MM.1S (cell line): ENCODE measurements at regions not wholly inside any gene's neighbourhood (a gene's known extent, or its start where the extent isn't known, plus 50 kb on each side); places are given as distances from the start of the nearest gene placed in this dataset.

ENCODE experiments used
- DNase-seq: peaks from one replicate; pipeline ENCODE4 v3.0.0-alpha.2; 2015
- H2AFZ ChIP-seq: fragments of 300-600 bp; sonication (generic); 2 replicates; pipeline ENCODE4 v1.6.0; 2016; ENCODE audit warnings: antibody characterized with exemption, low read length
- H3F3A ChIP-seq: fragments of 300-600 bp; sonication (generic); 2 replicates; pipeline ENCODE4 v1.6.1; 2016; ENCODE audit warnings: mild to moderate bottlenecking, antibody characterized with exemption, low read length, moderate library complexity, mixed read lengths; ENCODE audit not compliant: insufficient read depth
- H3K27ac ChIP-seq: fragments of 300-600 bp; sonication (generic); 2 replicates; pipeline ENCODE4 v1.5.1; 2016; ENCODE audit warnings: mild to moderate bottlenecking, low read length
- H3K27me3 ChIP-seq: fragments of 300-600 bp; sonication (generic); replicated peaks from 2 replicates; pipeline ENCODE4 v1.6.0; 2016; ENCODE audit warnings: low read length; ENCODE audit not compliant: insufficient read depth
- H3K36me3 ChIP-seq: fragments of 300-600 bp; sonication (generic); replicated peaks from 2 replicates; pipeline ENCODE4 v1.6.1; 2016; ENCODE audit warnings: mild to moderate bottlenecking, low read length, mixed read lengths; ENCODE audit not compliant: insufficient read depth
- H3K4me1 ChIP-seq: fragments of 300-600 bp; sonication (generic); 2 replicates; pipeline ENCODE4 v1.6.1; 2016; ENCODE audit warnings: low read length, mixed read lengths
- H3K4me2 ChIP-seq: fragments of 300-600 bp; sonication (generic); 2 replicates; pipeline ENCODE4 v1.6.0; 2016; ENCODE audit warnings: low read depth, low read length
- H3K4me3 ChIP-seq: fragments of 300-600 bp; sonication (generic); 2 replicates; pipeline ENCODE4 v1.5.1; 2016; ENCODE audit warnings: low read length, mixed read lengths
- H3K79me2 ChIP-seq: fragments of 300-600 bp; sonication (generic); 2 replicates; pipeline ENCODE4 v1.6.1; 2016; ENCODE audit warnings: mixed run types, low read length, mixed read lengths
- H3K9ac ChIP-seq: fragments of 300-600 bp; sonication (generic); 2 replicates; pipeline ENCODE4 v1.6.1; 2016; ENCODE audit warnings: low read length, mixed read lengths
- H3K9me2 ChIP-seq: fragments of 300-600 bp; sonication (generic); replicated peaks from 2 replicates; pipeline ENCODE4 v1.6.1; 2016; ENCODE audit warnings: mild to moderate bottlenecking, low read length, mixed read lengths; ENCODE audit not compliant: insufficient read depth
- H3K9me3 ChIP-seq: fragments of 300-600 bp; sonication (generic); replicated peaks from 2 replicates; pipeline ENCODE4 v1.6.1; 2016; ENCODE audit warnings: mild to moderate bottlenecking, low read length, mixed read lengths; ENCODE audit not compliant: insufficient read depth
- H4K20me1 ChIP-seq: fragments of 300-600 bp; sonication (generic); 2 replicates; pipeline ENCODE4 v1.6.1; 2016; ENCODE audit warnings: mild to moderate bottlenecking, low read length, moderate library complexity, mixed read lengths; ENCODE audit not compliant: insufficient read depth
- EZH2 ChIP-seq: fragments of 300-600 bp; sonication (generic); optimal IDR thresholded peaks from 2 replicates; pipeline ENCODE3; 2017; ENCODE audit warnings: low read depth, mild to moderate bottlenecking, antibody characterized with exemption, low read length, mixed read lengths
- EZH2phosphoT487 ChIP-seq: fragments of 300-600 bp; sonication (generic); IDR thresholded peaks from 2 replicates; pipeline ENCODE4 v1.6.1; 2018; ENCODE audit warnings: antibody characterized with exemption, low read length
- TF ChIP-seq, protein P1 (sequence below): fragments of 300-600 bp; sonication (generic); IDR thresholded peaks from 2 replicates; pipeline ENCODE4 v1.5.1; 2016; ENCODE audit warnings: antibody characterized with exemption, low read length, mixed read lengths

DNA sequence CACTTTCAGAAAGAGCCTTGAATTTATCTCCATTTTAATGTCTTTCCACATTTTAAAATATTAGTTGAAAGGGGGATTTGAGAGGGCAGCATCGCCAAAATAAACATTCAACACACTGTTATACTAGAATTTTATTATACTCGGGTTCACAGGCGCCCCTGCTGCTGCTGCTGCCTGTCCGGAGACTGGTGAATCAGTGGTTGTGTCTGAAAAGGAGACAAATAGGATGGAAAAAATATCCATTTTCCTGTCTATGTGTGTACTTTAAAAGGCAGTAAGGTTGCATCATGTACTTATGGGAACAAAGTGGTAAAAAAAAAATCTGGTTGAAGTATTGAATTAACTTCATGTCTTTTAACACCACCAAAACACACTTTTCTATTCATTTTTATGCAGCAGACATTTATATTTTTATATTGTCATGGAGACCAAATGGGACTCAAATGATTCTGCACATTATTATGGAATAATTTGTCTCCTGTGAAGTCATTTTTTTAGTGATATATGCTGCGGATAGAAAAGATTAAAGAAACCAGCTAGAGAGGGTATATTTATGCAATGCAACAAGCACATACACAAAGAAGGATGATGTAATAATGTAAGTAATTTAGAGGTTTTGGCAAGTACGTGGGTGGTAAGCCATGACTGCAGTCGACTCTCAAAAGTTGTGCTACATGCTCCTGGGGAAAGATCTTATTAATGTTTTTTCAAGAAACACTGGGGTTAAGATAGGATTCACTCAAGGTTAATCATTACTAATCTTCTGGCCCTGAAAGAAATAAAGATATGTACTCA, 759.0 kb upstream of the SOX9 start:
- no peaks in the 10 kb centered on the region for H3F3A ChIP-seq
- no peak overlapping the region for H3K9ac ChIP-seq
- DNase-seq, result no peak
- H2AFZ ChIP-seq, result no peak overlapping the region
- H3K9me2 ChIP-seq, result no peaks in the 10 kb centered on the region
- H3K79me2 ChIP-seq, result no peaks in the 10 kb centered on the region
- H3K36me3 ChIP-seq, result no peaks in the 10 kb centered on the region
- no peaks in the 10 kb centered on the region for H4K20me1 ChIP-seq
- no peaks in the 10 kb centered on the region for H3K27me3 ChIP-seq
- H3K4me1 ChIP-seq, result no peaks in the 10 kb centered on the region
- no peak overlapping the region for H3K4me3 ChIP-seq
- H3K27ac ChIP-seq, result no peak overlapping the region
- no peak overlapping the region for H3K4me2 ChIP-seq
- H3K9me3 ChIP-seq, result no peaks in the 10 kb centered on the region
- TF ChIP-seq, protein P1, sequence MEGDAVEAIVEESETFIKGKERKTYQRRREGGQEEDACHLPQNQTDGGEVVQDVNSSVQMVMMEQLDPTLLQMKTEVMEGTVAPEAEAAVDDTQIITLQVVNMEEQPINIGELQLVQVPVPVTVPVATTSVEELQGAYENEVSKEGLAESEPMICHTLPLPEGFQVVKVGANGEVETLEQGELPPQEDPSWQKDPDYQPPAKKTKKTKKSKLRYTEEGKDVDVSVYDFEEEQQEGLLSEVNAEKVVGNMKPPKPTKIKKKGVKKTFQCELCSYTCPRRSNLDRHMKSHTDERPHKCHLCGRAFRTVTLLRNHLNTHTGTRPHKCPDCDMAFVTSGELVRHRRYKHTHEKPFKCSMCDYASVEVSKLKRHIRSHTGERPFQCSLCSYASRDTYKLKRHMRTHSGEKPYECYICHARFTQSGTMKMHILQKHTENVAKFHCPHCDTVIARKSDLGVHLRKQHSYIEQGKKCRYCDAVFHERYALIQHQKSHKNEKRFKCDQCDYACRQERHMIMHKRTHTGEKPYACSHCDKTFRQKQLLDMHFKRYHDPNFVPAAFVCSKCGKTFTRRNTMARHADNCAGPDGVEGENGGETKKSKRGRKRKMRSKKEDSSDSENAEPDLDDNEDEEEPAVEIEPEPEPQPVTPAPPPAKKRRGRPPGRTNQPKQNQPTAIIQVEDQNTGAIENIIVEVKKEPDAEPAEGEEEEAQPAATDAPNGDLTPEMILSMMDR, result no peak
- TF ChIP-seq EZH2 (no peak), EZH2phosphoT487 (no peak)

GRCh38 chr17:71363661-71364060, 757.2 kb upstream of the SOX9 start:
- no peak overlapping the region for H2AFZ ChIP-seq
- TF ChIP-seq EZH2phosphoT487, result no peak
- TF ChIP-seq, protein P1, result no peak
- TF ChIP-seq EZH2, result no peak
- no peaks in the 10 kb centered on the region for H3K4me1 ChIP-seq
- H3K27ac ChIP-seq, result no peak overlapping the region
- H3K9me3 ChIP-seq, result no peaks in the 10 kb centered on the region
- no peaks in the 10 kb centered on the region for H3K27me3 ChIP-seq
- H3F3A ChIP-seq, result no peaks in the 10 kb centered on the region
- no peaks in the 10 kb centered on the region for H4K20me1 ChIP-seq
- no peaks in the 10 kb centered on the region for H3K9me2 ChIP-seq
- no peak overlapping the region for H3K4me3 ChIP-seq
- H3K36me3 ChIP-seq, result no peaks in the 10 kb centered on the region
- DNase-seq, result no peak
- no peak overlapping the region for H3K9ac ChIP-seq
- H3K79me2 ChIP-seq, result no peaks in the 10 kb centered on the region
- no peak overlapping the region for H3K4me2 ChIP-seq

DNA sequence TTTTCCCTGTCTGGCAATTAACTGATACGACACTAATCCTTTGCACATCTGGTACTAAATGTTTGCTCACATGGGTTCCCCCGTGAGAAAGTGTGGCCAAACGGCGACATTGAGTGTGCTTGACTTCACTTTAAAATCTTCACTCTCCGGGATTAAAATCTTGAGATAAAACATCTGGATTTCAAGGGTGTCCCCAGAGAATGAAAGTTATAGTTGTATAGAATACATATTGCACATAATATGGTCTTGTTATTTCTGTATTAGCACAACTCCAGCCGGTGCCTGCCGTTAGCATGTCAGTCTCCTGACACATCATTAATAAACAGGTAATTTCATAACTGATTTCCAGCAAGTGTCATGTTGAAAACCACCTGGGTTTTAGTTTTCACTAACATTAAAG, 749.0 kb upstream of the SOX9 start:
- H3K27me3 ChIP-seq, result no peaks in the 10 kb centered on the region
- H3K27ac ChIP-seq, result no peak overlapping the region
- H3K9me2 ChIP-seq, result no peaks in the 10 kb centered on the region
- DNase-seq, result no peak
- H3F3A ChIP-seq, result no peaks in the 10 kb centered on the region
- H4K20me1 ChIP-seq, result no peaks in the 10 kb centered on the region
- H3K4me2 ChIP-seq, result no peak overlapping the region
- H3K36me3 ChIP-seq, result no peaks in the 10 kb centered on the region
- no peaks in the 10 kb centered on the region for H3K9me3 ChIP-seq
- H2AFZ ChIP-seq, result no peak overlapping the region
- no peak overlapping the region for H3K4me3 ChIP-seq
- H3K79me2 ChIP-seq, result no peaks in the 10 kb centered on the region
- no peak for TF ChIP-seq EZH2phosphoT487
- TF ChIP-seq EZH2, result no peak
- TF ChIP-seq, protein P1, result no peak
- no peak overlapping the region for H3K9ac ChIP-seq
- H3K4me1 ChIP-seq, result no peaks in the 10 kb centered on the region
